HTR-8/SVneo (cell line): ENCODE measurements at regions not wholly inside any gene's neighbourhood (a gene's known extent, or its start where the extent isn't known, plus 50 kb on each side); places are given as distances from the start of the nearest gene placed in this dataset.
A peak's percentile ranks its signal among the peaks of the same experiment; 100 is the strongest.
"Not testable (repeated sequence)": the region's sequence is repeated elsewhere in the genome, so short reads cannot be mapped to it uniquely, and the experiment has no call there.

Experiments used
- DNase-seq: peaks from one replicate; pipeline ENCODE4 v3.0.0; 2011; ENCODE audit warnings: low spot score, mixed read lengths; ENCODE audit not compliant: insufficient read length
- FAIRE-seq: peaks from 2 replicates; lab custom pipeline; 2011; peaks lifted over from hg19 to GRCh38; lab: Jason Lieb, UNC

- no peak for DNase-seq
- FAIRE-seq: no peak
Observed at GRCh38 chr18:11470941-11471340, 138.5 kb upstream of the SLC35G4 start.

DNA sequence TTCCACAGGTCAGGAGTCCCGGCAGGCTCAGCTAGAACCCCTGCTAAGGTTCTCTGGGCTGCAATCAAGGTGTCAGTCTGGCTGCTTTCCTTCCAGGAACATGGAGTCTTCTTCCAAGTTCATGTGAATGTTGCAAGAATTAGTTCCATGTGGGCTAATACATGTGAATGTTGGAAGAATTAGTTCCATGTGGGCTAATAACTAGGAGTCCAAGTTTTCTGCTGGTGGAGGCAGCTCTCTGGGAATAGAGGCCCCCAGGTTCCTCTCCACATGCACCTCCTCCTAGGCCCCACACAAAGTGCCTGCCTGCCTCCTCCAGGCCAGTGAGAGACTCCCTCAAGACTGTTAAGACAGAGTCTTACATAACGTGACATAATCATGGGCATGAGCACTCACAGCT lies 140.8 kb upstream of the SLC35G4 start:
- FAIRE-seq (no peak), DNase-seq (no peak)

GRCh38 chr18:11468120-11468519 lies 141.3 kb upstream of the SLC35G4 start:
- DNase-seq (no peak), FAIRE-seq (no peak)

DNA sequence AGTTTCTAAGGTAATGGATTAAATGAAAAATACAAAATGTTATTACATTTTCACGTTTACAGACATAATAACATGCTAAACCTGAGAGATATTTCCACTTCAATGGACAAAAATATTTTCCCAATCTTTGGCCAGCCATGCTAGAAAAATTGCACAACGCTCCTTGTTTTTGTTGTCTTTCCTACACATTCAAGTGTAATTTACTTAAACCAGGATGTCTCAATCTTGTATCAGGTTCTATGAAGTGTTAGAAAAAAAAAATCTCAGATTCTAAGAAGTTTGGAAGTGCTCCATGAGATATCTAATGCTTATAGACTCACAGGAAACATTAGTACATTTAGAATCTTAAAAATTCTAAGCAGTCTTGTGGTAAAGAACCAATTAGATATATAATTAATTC lies 141.8 kb upstream of the SLC35G4 start:
- no peak for DNase-seq
- FAIRE-seq: no peak

DNA sequence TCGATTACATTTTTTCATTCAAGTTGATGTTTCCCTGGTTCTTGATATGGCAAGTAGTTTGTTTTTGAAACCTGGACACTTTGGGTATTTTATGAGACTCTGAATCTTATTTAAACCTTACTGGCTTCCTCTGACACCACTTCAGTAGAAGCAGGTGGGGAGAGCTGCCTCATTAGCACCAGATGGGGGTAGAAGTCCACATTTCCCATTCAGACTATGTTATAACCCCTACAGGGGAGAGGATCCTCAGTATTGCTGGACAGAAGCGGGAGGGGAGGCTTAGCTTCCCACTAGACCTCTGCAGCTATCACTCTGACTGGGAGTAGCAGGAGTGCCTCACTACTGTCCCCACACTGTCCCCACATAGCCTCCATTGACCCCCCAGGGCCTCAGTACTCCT lies 145.3 kb upstream of the SLC35G4 start:
- DNase-seq (no peak), FAIRE-seq (no peak)

DNA sequence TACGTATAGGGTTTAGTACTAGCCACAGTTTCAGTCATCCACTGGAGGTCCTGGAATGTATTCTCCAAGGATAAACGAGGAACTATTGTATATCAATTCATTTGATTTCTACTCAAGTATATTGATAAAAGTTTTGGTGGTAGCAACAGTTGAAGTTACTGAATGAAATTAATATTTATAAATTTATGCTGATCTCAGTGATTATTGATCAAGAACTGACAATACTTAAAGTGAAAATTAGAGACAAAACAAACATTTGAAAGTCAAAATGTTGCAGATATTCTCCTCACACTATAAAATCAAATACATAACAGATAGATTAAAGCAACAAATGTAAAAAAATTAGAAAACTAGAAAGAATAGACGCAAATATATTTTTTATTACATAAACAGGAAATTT lies 150.9 kb upstream of the SLC35G4 start:
- DNase-seq: no peak
- no peak for FAIRE-seq

- not testable (repeated sequence) for FAIRE-seq, DNase-seq
Observed at GRCh38 chr18:11457853-11458252, 151.5 kb upstream of the SLC35G4 start.

- DNase-seq: no peak
- no peak for FAIRE-seq
Observed at GRCh38 chr18:11454040-11454439, 155.4 kb upstream of the SLC35G4 start.

- FAIRE-seq, DNase-seq: not testable (repeated sequence)
Observed at GRCh38 chr18:11444169-11444568, 165.2 kb upstream of the SLC35G4 start.

GRCh38 chr18:11437046-11437445 lies 172.3 kb upstream of the SLC35G4 start:
- FAIRE-seq: no peak

GRCh38 chr18:11432360-11432811 lies 177.0 kb upstream of the SLC35G4 start:
- FAIRE-seq (no peak), DNase-seq (no peak)

More at GRCh38 chr18:11437046-11437445, 172.3 kb upstream of the SLC35G4 start:
- no peak for DNase-seq

DNA sequence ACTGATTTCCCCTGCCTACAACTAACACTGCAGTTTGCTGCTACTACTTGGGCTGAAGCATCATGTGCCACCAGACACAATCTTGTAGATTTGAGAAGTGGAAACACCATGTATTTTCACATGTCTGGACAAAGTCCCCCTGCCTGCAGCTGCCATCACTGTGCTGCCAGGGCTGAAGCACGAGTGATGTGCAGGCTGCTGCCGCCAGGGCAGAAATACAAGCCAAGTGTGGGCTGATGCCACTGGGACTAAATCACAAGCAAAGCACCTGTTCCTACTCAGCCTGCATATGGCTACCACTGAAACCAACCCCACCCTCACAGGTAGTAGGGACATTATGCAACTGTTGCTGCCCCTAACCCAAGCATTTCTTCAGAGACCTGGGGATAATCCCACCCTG lies 179.5 kb upstream of the SLC35G4 start:
- peak; percentile 36 for FAIRE-seq
- no peak for DNase-seq

DNA sequence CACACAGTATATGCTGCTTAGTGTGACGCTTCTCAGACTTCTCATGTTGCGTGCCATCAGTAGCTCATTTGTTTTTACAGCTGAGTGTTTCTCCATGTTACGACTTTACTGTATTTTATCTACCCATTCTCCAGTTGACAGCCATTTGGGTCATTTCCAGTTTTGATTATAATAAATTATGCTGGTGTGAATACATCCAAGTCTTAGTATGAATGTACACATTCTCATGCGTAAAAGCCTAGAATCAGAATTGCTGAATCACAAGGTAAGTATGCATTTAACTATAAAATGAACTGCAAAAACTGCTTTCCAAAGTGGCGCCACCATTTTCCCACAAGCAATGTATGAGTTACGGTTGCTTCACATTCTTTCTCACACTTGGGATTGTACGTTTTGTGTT lies 184.2 kb upstream of the SLC35G4 start:
- no peak for FAIRE-seq
- DNase-seq: no peak

GRCh38 chr18:11419338-11419737 lies 190.1 kb upstream of the SLC35G4 start:
- DNase-seq (no peak), FAIRE-seq (no peak)

DNA sequence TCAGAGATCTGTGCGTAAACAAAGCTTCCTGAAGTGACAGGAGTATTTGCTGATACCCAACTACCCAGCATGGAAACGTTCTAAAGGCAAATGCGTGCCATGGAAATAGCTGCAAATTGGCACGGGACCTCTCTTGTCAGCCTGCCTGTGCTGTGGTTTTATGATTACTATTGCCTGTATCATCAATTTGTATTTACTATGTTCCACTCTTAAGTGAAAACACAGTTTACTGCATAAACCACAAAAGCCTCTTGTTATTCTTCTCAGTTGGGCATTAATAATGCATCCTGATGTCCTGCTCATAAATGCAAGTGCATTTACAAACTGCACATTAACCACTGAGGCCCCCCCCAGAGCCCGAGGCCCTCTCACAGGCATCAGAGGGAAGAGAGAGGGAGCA lies 196.6 kb upstream of the SLC35G4 start:
- FAIRE-seq (no peak), DNase-seq (no peak)

GRCh38 chr18:11411048-11411447 lies 198.3 kb upstream of the SLC35G4 start:
- no peak for FAIRE-seq
- DNase-seq: no peak

- DNase-seq (no peak), FAIRE-seq (no peak)
Observed at GRCh38 chr18:11408555-11409065, 200.8 kb upstream of the SLC35G4 start.

GRCh38 chr18:11407940-11408339 lies 201.5 kb upstream of the SLC35G4 start:
- peak; percentile 29 for DNase-seq
- FAIRE-seq: no peak

GRCh38 chr18:11405804-11406203 lies 203.6 kb upstream of the SLC35G4 start:
- DNase-seq: no peak
- no peak for FAIRE-seq

DNA sequence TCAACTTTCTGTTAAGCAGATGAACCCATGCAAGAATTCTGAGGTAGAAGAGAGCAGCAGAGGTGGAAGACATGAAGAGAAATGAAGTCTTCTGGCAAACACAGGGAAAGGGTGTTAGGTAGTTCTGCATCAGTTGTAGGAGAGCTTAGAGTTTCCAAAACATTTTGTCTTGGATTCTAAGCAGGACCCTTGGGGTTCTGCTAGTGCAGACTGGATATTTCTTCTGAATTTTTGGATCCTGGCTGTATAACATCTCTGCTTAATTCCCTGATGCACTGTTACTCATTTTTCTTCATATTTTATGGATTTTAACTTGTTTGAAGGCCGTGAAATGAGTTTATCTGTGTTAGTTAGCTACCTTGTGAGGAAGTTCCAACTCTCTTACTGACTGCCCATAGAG lies 208.7 kb upstream of the SLC35G4 start:
- DNase-seq (no peak), FAIRE-seq (no peak)

DNA sequence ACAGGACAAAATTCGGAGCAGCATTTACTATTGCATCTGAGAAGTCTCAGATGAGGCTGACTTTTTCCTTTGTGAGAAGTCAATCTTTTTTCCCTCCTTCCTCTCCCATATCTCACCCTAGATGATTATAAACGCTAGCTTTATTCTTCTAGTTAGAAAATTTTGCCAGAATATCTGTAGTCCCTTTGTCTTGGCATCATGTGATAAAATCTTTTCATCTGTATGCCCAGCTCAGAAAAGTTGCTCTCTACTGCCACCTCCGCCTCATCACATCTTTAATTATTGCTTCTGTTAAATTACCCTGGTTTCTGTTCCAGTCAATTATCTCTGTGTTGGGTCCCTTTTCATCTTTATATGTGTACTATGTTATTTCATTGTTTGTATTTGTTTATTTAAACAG lies 210.8 kb upstream of the SLC35G4 start:
- FAIRE-seq (no peak), DNase-seq (no peak)

DNA sequence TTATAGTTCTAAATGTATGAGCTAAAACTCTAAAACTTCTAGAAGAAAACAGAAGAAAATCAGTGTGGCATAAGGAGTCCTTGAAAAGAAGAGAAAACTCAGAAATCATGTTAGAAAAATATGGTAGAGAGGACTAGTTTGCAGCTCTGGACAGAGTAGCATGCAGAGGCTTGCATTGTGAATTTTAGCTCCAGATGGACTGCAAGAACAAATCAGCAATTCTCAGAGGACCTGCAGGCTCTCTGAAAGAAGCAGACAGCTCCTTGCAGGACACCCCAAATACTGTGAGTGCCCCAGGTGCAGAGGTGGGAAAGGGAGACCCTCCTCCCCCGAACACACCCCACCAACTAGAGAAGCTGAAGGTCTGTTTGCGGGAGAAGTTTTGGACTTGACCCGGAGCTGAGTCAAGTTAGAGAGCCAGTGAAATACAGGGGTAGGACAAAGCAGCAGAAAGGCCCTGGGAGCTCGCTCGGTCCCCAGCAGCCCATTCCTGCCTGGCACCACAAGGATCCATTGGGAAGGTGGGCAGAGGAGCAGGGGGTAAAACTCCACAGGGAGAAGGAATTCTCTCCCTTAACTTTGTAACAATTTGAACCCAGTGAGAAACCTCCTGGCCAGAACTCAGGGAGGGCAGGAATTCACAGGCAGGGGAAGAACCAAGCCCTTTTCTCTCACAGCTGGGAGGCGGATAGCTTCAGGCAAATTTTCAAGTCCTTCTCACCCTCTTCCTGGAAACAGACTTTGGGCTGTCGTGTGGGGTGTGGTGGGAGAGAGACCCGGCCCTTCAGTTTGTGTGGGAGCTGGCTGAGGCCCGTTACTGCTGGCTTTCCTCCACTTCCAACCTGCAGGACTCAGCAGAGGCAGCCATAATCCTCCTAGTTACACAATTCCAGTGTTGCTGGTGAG lies 216.2 kb upstream of the SLC35G4 start:
- DNase-seq (no peak), FAIRE-seq (no peak)
